HCT116 (cell line): ENCODE measurements at regions not wholly inside any gene's neighbourhood (a gene's known extent, or its start where the extent isn't known, plus 50 kb on each side); places are given as distances from the start of the nearest gene placed in this dataset.

Experiments used
- ATAC-seq: fragments of 200-7000 bp; cut with Tn5 transposase; 2 replicates; pipeline ENCODE4 v1.9.1; 2020; ENCODE audit warnings: mild to moderate bottlenecking, moderate library complexity
- BruUV-seq: library from RNA; stranded (reverse); fragments of 400-500 nt; replicated peaks from 2 replicates; lab custom pipeline; 2021; lab: Mats Ljungman, UMichigan
- CTCF ChIA-PET: fragments of 300-600 bp; sonication (Branson Sonifier 250); formaldehyde crosslinking; loops from one replicate; lab custom pipeline; 2021; ENCODE audit warnings: antibody characterized with exemption; lab: Charles Lee
- POLR2A ChIA-PET: fragments of 300-600, 350-600 bp; sonication (Branson Sonifier 250); formaldehyde crosslinking; loops from one replicate; lab custom pipeline; 2021; ENCODE audit warnings: antibody characterized with exemption; lab: Charles Lee
- RAD21 ChIA-PET, 2 experiments: fragments of 300-600 bp; sonication (Branson Sonifier 250); formaldehyde crosslinking; loops; one replicate each; lab custom pipeline; 2023; ENCODE audit warnings: low total read pairs in 2 of 2; ENCODE audit not compliant: uncharacterized antibody in 2 of 2, unreplicated experiment in 2 of 2, low non-redundant PET in 1 of 2; lab: Charles Lee
- DNase-seq: peaks from one replicate; pipeline ENCODE4 v3.0.0-alpha.2; 2010; ENCODE audit warnings: low read depth, low spot score
- H2AFZ ChIP-seq: fragments of 200-600 bp; shearing (Covaris generic), sonication (generic); 2 replicates; pipeline ENCODE4 v1.6.1; 2017; ENCODE audit warnings: low read depth, mixed run types, mixed read lengths, antibody characterized with exemption, low read length; ENCODE audit not compliant: poor library complexity, severe bottlenecking
- H3K27ac ChIP-seq: 2 replicates; pipeline ENCODE4 v1.5.1; 2012; ENCODE audit warnings: low read depth, low read length
- H3K27me3 ChIP-seq: fragments of 200-600 bp; sonication (generic); 2 replicates; pipeline ENCODE4 v1.6.1; 2016; ENCODE audit warnings: mixed run types, low read length, mixed read lengths; ENCODE audit not compliant: insufficient read depth
- H3K36me3 ChIP-seq, 2 experiments: fragments of 200-500 bp in 1 of 2; fragments of 200-600 bp in 1 of 2; sonication (Bioruptor generic) in 1 of 2; sonication (generic) in 1 of 2; 2 replicates each; pipeline versions ENCODE4 v1.5.1 to v1.6.1; 2014 to 2016; ENCODE audit warnings: low read length in 2 of 2, inconsistent platforms in 1 of 2, mixed read lengths in 1 of 2, mixed run types in 1 of 2; ENCODE audit not compliant: insufficient read depth in 2 of 2, control insufficient read depth in 1 of 2
- H3K4me1 ChIP-seq, 2 experiments: fragments of 200-600 bp in 1 of 2; sonication (generic) in 1 of 2; 2 replicates each; pipeline versions ENCODE4 v1.5.1 to v1.6.1; 2012 to 2017; ENCODE audit warnings: low read length in 2 of 2, inconsistent platforms in 1 of 2, mild to moderate bottlenecking in 1 of 2, mixed read lengths in 1 of 2, mixed run types in 1 of 2, moderate library complexity in 1 of 2; ENCODE audit not compliant: insufficient read depth in 2 of 2, control insufficient read depth in 1 of 2
- H3K4me2 ChIP-seq: fragments of 200-600 bp; sonication (generic); 2 replicates; pipeline ENCODE4 v1.6.1; 2017; ENCODE audit warnings: mixed run types, low read length, mixed read lengths
- H3K4me3 ChIP-seq, 2 experiments: fragments of 200-600 bp in 1 of 2; sonication (generic) in 1 of 2; replicated peaks in 1 of 2; 2 replicates each; pipeline ENCODE4 v1.5.1; 2011 to 2016; ENCODE audit warnings: low read length in 2 of 2, control low read depth in 1 of 2, low read depth in 1 of 2, mild to moderate bottlenecking in 1 of 2, mixed read lengths in 1 of 2, mixed run types in 1 of 2
- H3K79me2 ChIP-seq: fragments of 200-600 bp; sonication (generic); 2 replicates; pipeline ENCODE4 v1.6.1; 2017; ENCODE audit warnings: mild to moderate bottlenecking, mixed run types, low read length, moderate library complexity, mixed read lengths; ENCODE audit not compliant: insufficient read depth
- H3K9ac ChIP-seq: fragments of 200-600 bp; sonication (generic); 2 replicates; pipeline ENCODE4 v1.6.1; 2016; ENCODE audit warnings: low read length, mixed read lengths
- H3K9me2 ChIP-seq: fragments of 200-600 bp; sonication (generic), shearing (Covaris generic); 2 replicates; pipeline ENCODE4 v1.6.1; 2017; ENCODE audit warnings: mixed run types, mild to moderate bottlenecking, moderate library complexity; ENCODE audit not compliant: insufficient read depth
- H3K9me3 ChIP-seq, 2 experiments: fragments of 200-500 bp in 1 of 2; fragments of 200-600 bp in 1 of 2; sonication (Bioruptor generic) in 1 of 2; sonication (generic) in 1 of 2; 2 replicates each; pipeline ENCODE4 v1.6.1; 2014 to 2017; ENCODE audit warnings: low read length in 2 of 2, mixed read lengths in 2 of 2, inconsistent platforms in 1 of 2, low read depth in 1 of 2, mild to moderate bottlenecking in 1 of 2, mixed run types in 1 of 2, moderate library complexity in 1 of 2; ENCODE audit not compliant: control insufficient read depth in 1 of 2, insufficient read depth in 1 of 2
- H4K20me1 ChIP-seq: fragments of 200-600 bp; sonication (generic), shearing (Covaris generic); 2 replicates; pipeline ENCODE4 v1.6.1; 2017; ENCODE audit warnings: mixed run types, mild to moderate bottlenecking, moderate library complexity; ENCODE audit not compliant: insufficient read depth
- CEBPB ChIP-seq: IDR thresholded peaks from 2 replicates; pipeline ENCODE4 v1.6.1; 2012; ENCODE audit warnings: low read depth
- EGR1 ChIP-seq: IDR thresholded peaks from 2 replicates; pipeline ENCODE4 v1.6.1; 2012; ENCODE audit warnings: low read depth
- ELF1 ChIP-seq: IDR thresholded peaks from 2 replicates; pipeline ENCODE4 v1.6.1; 2012; ENCODE audit warnings: low read depth, borderline replicate concordance
- EZH2phosphoT487 ChIP-seq: fragments of 200-600 bp; IDR thresholded peaks from 2 replicates; pipeline ENCODE4 v1.6.1; 2018; ENCODE audit warnings: antibody characterized with exemption, borderline replicate concordance
- JUND ChIP-seq: IDR thresholded peaks from 2 replicates; pipeline ENCODE4 v1.6.1; 2012
- POLR2A ChIP-seq: IDR thresholded peaks from 2 replicates; pipeline ENCODE4 v1.7.0; 2011; ENCODE audit warnings: borderline replicate concordance; ENCODE audit not compliant: insufficient read depth, insufficient read length; ENCODE audit errors: extremely low read depth
- POLR2AphosphoS5 ChIP-seq: IDR thresholded peaks from 2 replicates; pipeline ENCODE4 v1.6.1; 2011; ENCODE audit warnings: mild to moderate bottlenecking, low read depth, low read length, moderate library complexity
- RAD21 ChIP-seq: IDR thresholded peaks from 2 replicates; pipeline ENCODE4 v1.6.1; 2012; ENCODE audit warnings: low read depth, mild to moderate bottlenecking
- SIN3A ChIP-seq: IDR thresholded peaks from 2 replicates; pipeline ENCODE4 v1.6.1; 2012; ENCODE audit warnings: low read depth
- SP1 ChIP-seq: IDR thresholded peaks from 2 replicates; pipeline ENCODE4 v1.6.1; 2012; ENCODE audit warnings: low read depth
- TCF7L2 ChIP-seq: IDR thresholded peaks from 2 replicates; pipeline ENCODE4 v1.7.0; 2011; ENCODE audit warnings: borderline replicate concordance, inconsistent platforms; ENCODE audit not compliant: insufficient read depth, insufficient read length; ENCODE audit errors: extremely low read depth
- YY1 ChIP-seq: IDR thresholded peaks from 2 replicates; pipeline ENCODE4 v1.6.1; 2011; ENCODE audit warnings: low read length, low read depth, moderate library complexity, mild to moderate bottlenecking; ENCODE audit not compliant: insufficient replicate concordance; ENCODE audit errors: extremely low read depth
- ZBTB33 ChIP-seq: IDR thresholded peaks from 2 replicates; pipeline ENCODE4 v1.6.1; 2011; ENCODE audit warnings: mild to moderate bottlenecking, low read length, moderate library complexity; ENCODE audit not compliant: insufficient replicate concordance; ENCODE audit errors: extremely low read depth
- ZFX ChIP-seq: fragments of 450-650 bp; IDR thresholded peaks from 2 replicates; pipeline ENCODE4 v1.6.1; 2017
- ZNF274 ChIP-seq: fragments of 200-500 bp; sonication (Bioruptor generic); IDR thresholded peaks from 2 replicates; pipeline ENCODE4 v1.6.1; 2014; ENCODE audit warnings: mild to moderate bottlenecking, low read depth, low read length, inconsistent platforms
- intact Hi-C: fragments of 100-400 bp; cut with micrococcal nuclease; formaldehyde crosslinking; loops from 2 replicates; pipeline ENCODE4 v1.10.0; 2022
- TF ChIP-seq, protein P1 (sequence below), 3 experiments: fragments of 200-600 bp in 1 of 3; sonication (generic) in 1 of 3; IDR thresholded peaks in 2 of 3; conservative IDR thresholded peaks in 1 of 3; 2 replicates each; pipeline ENCODE4 v1.5.1; 2012 to 2017; ENCODE audit warnings: low read depth in 2 of 3, low read length in 2 of 3, antibody characterized with exemption in 1 of 3, borderline replicate concordance in 1 of 3, control low read depth in 1 of 3, mild to moderate bottlenecking in 1 of 3, mixed read lengths in 1 of 3, mixed run types in 1 of 3, moderate library complexity in 1 of 3; ENCODE audit not compliant: insufficient read depth in 1 of 3

DNA sequence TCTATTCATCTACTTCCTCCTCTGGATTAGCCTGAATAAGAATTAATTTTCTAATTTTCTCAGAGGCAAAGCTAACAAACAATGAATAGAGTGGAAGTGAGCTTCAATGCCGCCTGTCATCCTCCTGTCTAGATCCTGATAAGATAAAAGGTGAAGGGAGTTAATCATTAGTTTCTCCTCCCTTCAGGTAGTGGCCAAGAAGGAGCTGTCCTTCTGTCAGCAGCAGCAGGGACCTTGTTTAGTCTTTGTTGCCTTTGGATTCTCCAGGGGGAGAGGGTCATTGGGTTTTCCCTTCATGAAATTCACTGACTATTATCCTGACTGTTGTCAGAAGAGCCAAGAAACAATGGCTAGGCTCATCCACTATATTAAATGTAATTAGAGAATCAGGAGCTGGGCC, 420.2 kb upstream of the GOT2 start:
- no peaks in the 10 kb centered on the region for H3K4me1 ChIP-seq
- TF ChIP-seq, protein P1, sequence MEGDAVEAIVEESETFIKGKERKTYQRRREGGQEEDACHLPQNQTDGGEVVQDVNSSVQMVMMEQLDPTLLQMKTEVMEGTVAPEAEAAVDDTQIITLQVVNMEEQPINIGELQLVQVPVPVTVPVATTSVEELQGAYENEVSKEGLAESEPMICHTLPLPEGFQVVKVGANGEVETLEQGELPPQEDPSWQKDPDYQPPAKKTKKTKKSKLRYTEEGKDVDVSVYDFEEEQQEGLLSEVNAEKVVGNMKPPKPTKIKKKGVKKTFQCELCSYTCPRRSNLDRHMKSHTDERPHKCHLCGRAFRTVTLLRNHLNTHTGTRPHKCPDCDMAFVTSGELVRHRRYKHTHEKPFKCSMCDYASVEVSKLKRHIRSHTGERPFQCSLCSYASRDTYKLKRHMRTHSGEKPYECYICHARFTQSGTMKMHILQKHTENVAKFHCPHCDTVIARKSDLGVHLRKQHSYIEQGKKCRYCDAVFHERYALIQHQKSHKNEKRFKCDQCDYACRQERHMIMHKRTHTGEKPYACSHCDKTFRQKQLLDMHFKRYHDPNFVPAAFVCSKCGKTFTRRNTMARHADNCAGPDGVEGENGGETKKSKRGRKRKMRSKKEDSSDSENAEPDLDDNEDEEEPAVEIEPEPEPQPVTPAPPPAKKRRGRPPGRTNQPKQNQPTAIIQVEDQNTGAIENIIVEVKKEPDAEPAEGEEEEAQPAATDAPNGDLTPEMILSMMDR (IDR thresholded peaks at IDR 0.05 in 2 of 3, conservative IDR thresholded peaks at IDR 0.05 in 1 of 3; ENCODE audit: borderline replicate concordance in 1 of 3, insufficient read depth in 1 of 3, low read depth in 2 of 3, low read length in 2 of 3): no peak
- TF ChIP-seq SIN3A (no peak), CEBPB (no peak), TCF7L2 (no peak), POLR2AphosphoS5 (no peak), YY1 (no peak), ZNF274 (no peak), ELF1 (no peak), EGR1 (no peak), ZFX (no peak), POLR2A (no peak), RAD21 (no peak), ZBTB33 (no peak), SP1 (no peak), EZH2phosphoT487 (no peak), JUND (no peak)
- no peaks in the 10 kb centered on the region for H3K36me3 ChIP-seq
- no TSS peak for BruUV-seq
- RAD21 ChIA-PET: no interaction called here
- no peak overlapping the region for H3K27ac ChIP-seq
- H3K4me3 ChIP-seq: no peak overlapping the region
- H2AFZ ChIP-seq: no peak overlapping the region
- intact Hi-C loops: no loop called here
- H3K4me2 ChIP-seq: no peak overlapping the region
- H3K9me3 ChIP-seq: peaks cover 3 to 4% of the 10 kb centered on the region in 2 experiments; a peak in 2 of 4 replicates
- no peaks in the 10 kb centered on the region for H3K79me2 ChIP-seq
- CTCF ChIA-PET: no interaction called here
- POLR2A ChIA-PET: no interaction called here
- H3K9ac ChIP-seq: no peak overlapping the region
- no peaks in the 10 kb centered on the region for H3K9me2 ChIP-seq
- H3K27me3 ChIP-seq: no peaks in the 10 kb centered on the region
- no peaks in the 10 kb centered on the region for H4K20me1 ChIP-seq
- no peak for DNase-seq
- no peak for ATAC-seq
